Gastroesophageal sphincter (tissue), 3 donors: ENCODE measurements at regions not wholly inside any gene's neighbourhood (a gene's known extent, or its start where the extent isn't known, plus 50 kb on each side); places are given as distances from the start of the nearest gene placed in this dataset.

ENCODE experiments used
- CTCF ChIP-seq, 4 experiments: fragments of 200-600 bp in 2 of 4; fragments of 450-650 bp in 2 of 4; sonication (generic) in 1 of 4; IDR thresholded peaks; one replicate each; pipeline ENCODE4 v1.5.1; 2017 to 2019; ENCODE audit warnings: antibody characterized with exemption in 4 of 4, mild to moderate bottlenecking in 2 of 4, moderate library complexity in 2 of 4
- EP300 ChIP-seq: sonication (generic); formaldehyde crosslinking; IDR thresholded peaks from one replicate; pipeline ENCODE4 v1.6.1; 2017; ENCODE audit warnings: antibody characterized with exemption, mild to moderate bottlenecking
- POLR2A ChIP-seq, 2 donors: fragments of 450-650 bp; IDR thresholded peaks; one replicate each; pipeline ENCODE4 v1.6.1; 2017; ENCODE audit warnings: antibody characterized with exemption in 2 of 2, mild to moderate bottlenecking in 2 of 2, moderate library complexity in 1 of 2

- no peak for TF ChIP-seq CTCF (IDR thresholded peaks at IDR 0.05)
- no peak for TF ChIP-seq EP300
- TF ChIP-seq POLR2A (IDR thresholded peaks at IDR 0.05) = no peak
Measured at GRCh38 chr4:77376788-77377460, 219.9 kb downstream of the CCNG2 start.
